GM12878 (cell line): ENCODE measurements at regions not wholly inside any gene's neighbourhood (a gene's known extent, or its start where the extent isn't known, plus 50 kb on each side); places are given as distances from the start of the nearest gene placed in this dataset.
A peak's percentile ranks its signal among the peaks of the same experiment; 100 is the strongest.

Source experiments
- BACH1 ChIP-seq: fragments of 450-650 bp; IDR thresholded peaks from 2 replicates; pipeline ENCODE4 v1.6.1; 2017; ENCODE audit warnings: mild to moderate bottlenecking, borderline replicate concordance
- BMI1 ChIP-seq: fragments of 450-650 bp; IDR thresholded peaks from 2 replicates; pipeline ENCODE4 v1.6.1; 2016; ENCODE audit warnings: mild to moderate bottlenecking, moderate library complexity, borderline replicate concordance
- BRCA1 ChIP-seq: IDR thresholded peaks from 2 replicates; pipeline ENCODE4 v1.6.1; 2011; ENCODE audit warnings: low read depth, low read length, improper control_type of control experiment
- CBX3 ChIP-seq: fragments of 200-600 bp; sonication (generic); IDR thresholded peaks from 2 replicates; pipeline ENCODE4 v1.6.1; 2016; ENCODE audit warnings: low read depth, borderline replicate concordance
- CREB1 ChIP-seq: IDR thresholded peaks from 2 replicates; pipeline ENCODE4 v1.6.1; 2012; ENCODE audit warnings: low read depth, mild to moderate bottlenecking, inconsistent platforms
- FOXM1 ChIP-seq: IDR thresholded peaks from 2 replicates; pipeline ENCODE4 v1.6.1; 2012; ENCODE audit warnings: low read depth, mild to moderate bottlenecking, inconsistent platforms, low read length, moderate library complexity
- HCFC1 ChIP-seq: fragments of 150-350 bp; IDR thresholded peaks from 2 replicates; pipeline ENCODE4 v1.6.1; 2014; ENCODE audit warnings: low read length
- HDGF ChIP-seq: fragments of 450-650 bp; IDR thresholded peaks from 2 replicates; pipeline ENCODE4 v1.6.1; 2016; ENCODE audit warnings: antibody characterized with exemption
- IKZF1 ChIP-seq: fragments of 450-650 bp; conservative IDR thresholded peaks from 2 replicates; pipeline ENCODE4 v1.6.1; 2017; ENCODE audit warnings: antibody characterized with exemption, mild to moderate bottlenecking
- MEF2A ChIP-seq: IDR thresholded peaks from 2 replicates; pipeline ENCODE4 v1.6.1; 2011; ENCODE audit warnings: low read depth, mild to moderate bottlenecking, low read length, moderate library complexity; ENCODE audit not compliant: insufficient read depth
- MEF2B ChIP-seq: fragments of 450-650 bp; IDR thresholded peaks from 2 replicates; pipeline ENCODE4 v1.6.1; 2018; ENCODE audit warnings: mild to moderate bottlenecking, moderate library complexity; ENCODE audit not compliant: partially characterized antibody, poor library complexity, severe bottlenecking
- MXI1 ChIP-seq: fragments of 150-350 bp; IDR thresholded peaks from 2 replicates; pipeline ENCODE4 v1.6.1; 2011; ENCODE audit warnings: low read depth, mild to moderate bottlenecking, inconsistent platforms, low read length, improper control_type of control experiment
- MYC ChIP-seq: IDR thresholded peaks from 2 replicates; pipeline ENCODE4 v1.6.1; 2011; ENCODE audit warnings: mild to moderate bottlenecking, low read length, moderate library complexity, inconsistent platforms; ENCODE audit not compliant: insufficient read depth, insufficient replicate concordance, insufficient read length, severe bottlenecking
- NFXL1 ChIP-seq: fragments of 450-650 bp; IDR thresholded peaks from 2 replicates; pipeline ENCODE4 v1.6.1; 2017; ENCODE audit warnings: antibody characterized with exemption, mild to moderate bottlenecking, borderline replicate concordance
- NFYB ChIP-seq: IDR thresholded peaks from 2 replicates; pipeline ENCODE4 v1.6.1; 2011; ENCODE audit warnings: low read depth, mild to moderate bottlenecking, low read length, improper control_type of control experiment, moderate library complexity; ENCODE audit not compliant: insufficient read depth
- NR2C2 ChIP-seq: IDR thresholded peaks from 2 replicates; pipeline ENCODE4 v1.6.1; 2011; ENCODE audit warnings: borderline replicate concordance, low read depth; ENCODE audit not compliant: control insufficient read depth, insufficient read length
- POLR2A ChIP-seq: IDR thresholded peaks from 2 replicates; pipeline ENCODE4 v1.6.1; 2011; ENCODE audit warnings: low read depth, mild to moderate bottlenecking, low read length
- POU2F2 ChIP-seq: IDR thresholded peaks from 3 replicates; pipeline ENCODE4 v1.6.1; 2011; ENCODE audit warnings: low read depth, mild to moderate bottlenecking, low read length, borderline replicate concordance
- RB1 ChIP-seq: fragments of 450-650 bp; formaldehyde crosslinking; IDR thresholded peaks from 2 replicates; pipeline ENCODE4 v1.6.1; 2017; ENCODE audit warnings: mild to moderate bottlenecking, borderline replicate concordance
- RELB ChIP-seq: fragments of 450-650 bp; IDR thresholded peaks from 2 replicates; pipeline ENCODE4 v1.6.1; 2017; ENCODE audit warnings: low read depth, mild to moderate bottlenecking, moderate library complexity
- SMARCA5 ChIP-seq: fragments of 450-650 bp; IDR thresholded peaks from 2 replicates; pipeline ENCODE4 v1.6.1; 2017; ENCODE audit warnings: mild to moderate bottlenecking
- SREBF1 ChIP-seq: IDR thresholded peaks from 2 replicates; pipeline ENCODE4 v1.6.1; 2012; ENCODE audit warnings: mild to moderate bottlenecking, low read length
- TCF3 ChIP-seq: IDR thresholded peaks from 2 replicates; pipeline ENCODE4 v1.6.1; 2012; ENCODE audit warnings: low read depth, mild to moderate bottlenecking, low read length, borderline replicate concordance; ENCODE audit not compliant: insufficient read depth
- YY1 ChIP-seq: IDR thresholded peaks from 2 replicates; pipeline ENCODE4 v1.6.1; 2011; ENCODE audit warnings: low read depth, mild to moderate bottlenecking, low read length
- ZNF592 ChIP-seq: fragments of 450-650 bp; IDR thresholded peaks from 2 replicates; pipeline ENCODE4 v1.6.1; 2017; ENCODE audit warnings: mild to moderate bottlenecking, moderate library complexity

GRCh38 chr20:53834062-53834442 lies 236.3 kb downstream of the BCAS1 start (continued):
- TF ChIP-seq ZNF592 (no peak), MYC (no peak), YY1 (no peak), RB1 (no peak; the same call in 1 of the 2 replicates), POU2F2 (0 out of 3 replicates have a peak, but pooled peaks have one; percentile 27), BRCA1 (no peak), RELB (0 out of 2 replicates have a peak, but pooled peaks have one; percentile 13), POLR2A (0 out of 2 replicates have a peak, but pooled peaks have one; percentile 21), MEF2B (peak; percentile 58), CBX3 (no peak), FOXM1 (0 out of 2 replicates have a peak, but pooled peaks have one; percentile 27), NFYB (no peak), CREB1 (0 out of 2 replicates have a peak, but pooled peaks have one; percentile 10), SMARCA5 (peak; percentile 91), BACH1 (peak; percentile 12; the same call in 1 of the 2 replicates), MXI1 (no peak), HDGF (no peak), BMI1 (no peak), NR2C2 (no peak), NFXL1 (peak; percentile 49; the same call in 1 of the 2 replicates), IKZF1 (0 out of 2 replicates have a peak, but pooled peaks have one; percentile 19), HCFC1 (no peak), MEF2A (peak; percentile 85), SREBF1 (no peak), TCF3 (no peak)
